ENCODE measurements at regions not wholly inside any gene's neighbourhood (a gene's known extent, or its start where the extent isn't known, plus 50 kb on each side); places are given as distances from the start of the nearest gene placed in this dataset.

DNA sequence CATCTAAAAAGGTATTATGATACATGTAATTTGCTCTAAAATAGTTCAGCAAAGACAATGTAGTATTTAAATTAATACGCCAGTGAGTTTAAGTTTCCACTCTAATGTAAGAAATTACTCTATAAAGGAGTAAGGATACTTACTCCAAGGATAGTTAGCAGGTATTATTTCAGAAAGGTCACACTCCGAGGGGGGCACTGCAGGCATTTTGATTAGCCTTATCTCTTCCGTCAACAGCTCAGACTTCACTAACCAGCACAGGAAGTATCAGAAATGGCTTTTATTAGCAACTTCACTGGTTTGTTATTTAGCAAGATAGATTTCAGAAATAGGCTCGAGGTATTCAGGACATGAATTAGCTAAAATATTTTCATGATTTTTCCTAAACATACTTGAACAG, 127.0 kb downstream of the COX18 start:
- TF ChIP-seq POLR2A (IDR thresholded peaks at IDR 0.05; ENCODE audit: low read depth, low read length) (no peak), TAF1 (IDR thresholded peaks at IDR 0.05; ENCODE audit: borderline replicate concordance, low read depth, low read length) (no peak)
